T-helper 1 cell treated with Interleukin-12 subunit alpha and Interleukin-12 subunit beta and Interleukin-4 antibody, amounts not matched to agents 30 μg/mL and 1 μg/mL, for 36 hours (primary cell): ENCODE measurements at regions not wholly inside any gene's neighbourhood (a gene's known extent, or its start where the extent isn't known, plus 50 kb on each side); places are given as distances from the start of the nearest gene placed in this dataset.
"Not testable (repeated sequence)": the region's sequence is repeated elsewhere in the genome, so short reads cannot be mapped to it uniquely, and the experiment has no call there.

Experiments used
- H3K27ac Mint-ChIP-seq: one replicate; pipeline ENCODE4 v1.8.0; 2021; ENCODE audit warnings: mild to moderate bottlenecking, mixed read lengths
- H3K27me3 Mint-ChIP-seq: one replicate; pipeline ENCODE4 v1.8.0; 2021; ENCODE audit warnings: low read depth, mixed read lengths
- H3K36me3 Mint-ChIP-seq: one replicate; pipeline ENCODE4 v1.8.0; 2021; ENCODE audit warnings: low read depth, mixed read lengths
- H3K4me1 Mint-ChIP-seq: one replicate; pipeline ENCODE4 v1.8.0; 2021; ENCODE audit warnings: low read depth, mixed read lengths
- H3K4me3 Mint-ChIP-seq: one replicate; pipeline ENCODE4 v1.8.0; 2021; ENCODE audit warnings: mild to moderate bottlenecking, moderate library complexity, mixed read lengths
- H3K9me3 Mint-ChIP-seq: one replicate; pipeline ENCODE4 v1.8.0; 2021; ENCODE audit warnings: mixed read lengths

- H3K9me3 Mint-ChIP-seq = peaks cover 5% of the 10 kb centered on the region
- H3K4me3 Mint-ChIP-seq = no peak overlapping the region
- no peak overlapping the region for H3K27ac Mint-ChIP-seq
- no peaks in the 10 kb centered on the region for H3K36me3 Mint-ChIP-seq
- no peaks in the 10 kb centered on the region for H3K27me3 Mint-ChIP-seq
- no peaks in the 10 kb centered on the region for H3K4me1 Mint-ChIP-seq
These were observed 62.9 kb upstream of the VKORC1L1 start for GRCh38 chr7:65809982-65810288.

GRCh38 chr7:65812281-65812680 is 60.6 kb upstream of the VKORC1L1 start:
- no peak overlapping the region for H3K4me3 Mint-ChIP-seq
- no peaks in the 10 kb centered on the region for H3K27me3 Mint-ChIP-seq
- no peaks in the 10 kb centered on the region for H3K36me3 Mint-ChIP-seq
- peaks cover 5% of the 10 kb centered on the region for H3K9me3 Mint-ChIP-seq
- H3K4me1 Mint-ChIP-seq = no peaks in the 10 kb centered on the region
- no peak overlapping the region for H3K27ac Mint-ChIP-seq

- H3K27me3 Mint-ChIP-seq = not testable (repeated sequence)
These were observed 58.2 kb upstream of the VKORC1L1 start for GRCh38 chr7:65814556-65815167.

GRCh38 chr7:65820287-65820950 is 52.5 kb upstream of the VKORC1L1 start:
- no peak overlapping the region for H3K27ac Mint-ChIP-seq
- H3K36me3 Mint-ChIP-seq = no peaks in the 10 kb centered on the region
- H3K4me1 Mint-ChIP-seq = no peaks in the 10 kb centered on the region
- no peak overlapping the region for H3K4me3 Mint-ChIP-seq
- H3K27me3 Mint-ChIP-seq = no peaks in the 10 kb centered on the region
- no peaks in the 10 kb centered on the region for H3K9me3 Mint-ChIP-seq

More at GRCh38 chr7:65814556-65815167, 58.2 kb upstream of the VKORC1L1 start:
- H3K36me3 Mint-ChIP-seq, H3K4me1 Mint-ChIP-seq, H3K4me3 Mint-ChIP-seq, H3K9me3 Mint-ChIP-seq, H3K27ac Mint-ChIP-seq: not testable (repeated sequence)
